H9 (cell line): ENCODE measurements at regions not wholly inside any gene's neighbourhood (a gene's known extent, or its start where the extent isn't known, plus 50 kb on each side); places are given as distances from the start of the nearest gene placed in this dataset.

ENCODE experiments used
- DNase-seq: peaks from one replicate; pipeline ENCODE4 v3.0.0-alpha.2; 2017
- H2AFZ ChIP-seq: one replicate; pipeline ENCODE4 v1.6.1; 2013; ENCODE audit warnings: mild to moderate bottlenecking, low read length, control low read depth, moderate library complexity
- H2AK5ac ChIP-seq: 2 replicates; pipeline ENCODE4 v1.6.1; 2013; ENCODE audit warnings: low read length, control low read depth, mixed read lengths; ENCODE audit not compliant: insufficient read length
- H2BK120ac ChIP-seq: one replicate; pipeline ENCODE4 v1.6.1; 2013; ENCODE audit warnings: low read depth, mild to moderate bottlenecking, low read length, control low read depth, inconsistent platforms; ENCODE audit not compliant: poor library complexity, severe bottlenecking
- H2BK12ac ChIP-seq: 2 replicates; pipeline ENCODE4 v1.6.1; 2013; ENCODE audit warnings: low read length, control low read depth, mixed read lengths, low read depth; ENCODE audit not compliant: insufficient read length
- H2BK15ac ChIP-seq: 2 replicates; pipeline ENCODE4 v1.6.1; 2013; ENCODE audit warnings: low read depth, low read length, control low read depth
- H2BK20ac ChIP-seq: one replicate; pipeline ENCODE4 v1.6.1; 2013; ENCODE audit warnings: low read depth, mild to moderate bottlenecking, low read length, control low read depth, inconsistent platforms; ENCODE audit not compliant: poor library complexity, severe bottlenecking
- H2BK5ac ChIP-seq: 2 replicates; pipeline ENCODE4 v1.6.1; 2013; ENCODE audit warnings: low read length, control low read depth, mixed read lengths; ENCODE audit not compliant: insufficient read length
- H3K14ac ChIP-seq: 2 replicates; pipeline ENCODE4 v1.6.1; 2013; ENCODE audit warnings: low read length, control low read depth; ENCODE audit not compliant: insufficient read depth
- H3K18ac ChIP-seq: 2 replicates; pipeline ENCODE4 v1.6.1; 2013; ENCODE audit warnings: low read depth, mild to moderate bottlenecking, mixed read lengths, low read length, control low read depth; ENCODE audit not compliant: insufficient read length
- H3K23ac ChIP-seq: 2 replicates; pipeline ENCODE4 v1.6.1; 2013; ENCODE audit warnings: low read length, control low read depth, mixed read lengths, low read depth; ENCODE audit not compliant: insufficient read length
- H3K23me2 ChIP-seq: 2 replicates; pipeline ENCODE4 v1.6.1; 2013; ENCODE audit warnings: low read depth, mild to moderate bottlenecking, mixed read lengths, low read length, control low read depth; ENCODE audit not compliant: insufficient read length, poor library complexity, severe bottlenecking
- H3K27ac ChIP-seq: 2 replicates; pipeline ENCODE4 v1.5.1; 2013; ENCODE audit warnings: low read length, control low read depth, mixed read lengths, low read depth; ENCODE audit not compliant: insufficient read length
- H3K27me3 ChIP-seq: 2 replicates; pipeline ENCODE4 v1.6.1; 2013; ENCODE audit warnings: low read length, control low read depth, inconsistent platforms; ENCODE audit not compliant: insufficient read depth
- H3K4ac ChIP-seq: 2 replicates; pipeline ENCODE4 v1.6.1; 2013; ENCODE audit warnings: low read depth, mild to moderate bottlenecking, control low read depth, inconsistent platforms, low read length, moderate library complexity
- H3K4me1 ChIP-seq: 2 replicates; pipeline ENCODE4 v1.6.1; 2013; ENCODE audit warnings: low read length, control low read depth, inconsistent platforms; ENCODE audit not compliant: insufficient read depth
- H3K4me2 ChIP-seq: 2 replicates; pipeline ENCODE4 v1.6.1; 2013; ENCODE audit warnings: low read length, control low read depth, mixed read lengths; ENCODE audit not compliant: insufficient read length, insufficient read depth
- H3K56ac ChIP-seq: 2 replicates; pipeline ENCODE4 v1.6.1; 2013; ENCODE audit warnings: low read depth, mild to moderate bottlenecking, mixed read lengths, low read length, control low read depth; ENCODE audit not compliant: insufficient read length
- H3K79me1 ChIP-seq: 2 replicates; pipeline ENCODE4 v1.6.1; 2013; ENCODE audit warnings: low read depth, mild to moderate bottlenecking, moderate library complexity, low read length, control low read depth, inconsistent platforms; ENCODE audit not compliant: insufficient read depth, poor library complexity, severe bottlenecking
- H3K79me2 ChIP-seq: 2 replicates; pipeline ENCODE4 v1.6.1; 2013; ENCODE audit warnings: low read length, control low read depth, inconsistent platforms; ENCODE audit not compliant: insufficient read depth
- H3K9ac ChIP-seq: 2 replicates; pipeline ENCODE4 v1.6.1; 2013; ENCODE audit warnings: low read length, control low read depth, mixed read lengths; ENCODE audit not compliant: insufficient read length; ENCODE audit errors: extremely low read depth
- H3K9me3 ChIP-seq: one replicate; pipeline ENCODE4 v1.6.1; 2013; ENCODE audit warnings: low read depth, low read length, inconsistent platforms; ENCODE audit not compliant: control insufficient read depth
- H3T11ph ChIP-seq: one replicate; pipeline ENCODE4 v1.6.1; 2013; ENCODE audit warnings: mild to moderate bottlenecking, low read length, control low read depth, inconsistent platforms
- H4K20me1 ChIP-seq: one replicate; pipeline ENCODE4 v1.6.1; 2013; ENCODE audit not compliant: control insufficient read depth, insufficient read length, insufficient read depth
- H4K5ac ChIP-seq: 2 replicates; pipeline ENCODE4 v1.6.1; 2013; ENCODE audit warnings: low read depth, mild to moderate bottlenecking, mixed read lengths, low read length, control low read depth; ENCODE audit not compliant: insufficient read length
- H4K8ac ChIP-seq: replicated peaks from 2 replicates; pipeline ENCODE4 v1.6.1; 2013; ENCODE audit warnings: low read length, control low read depth, mixed read lengths, low read depth; ENCODE audit not compliant: insufficient read length
- H4K91ac ChIP-seq: 2 replicates; pipeline ENCODE4 v1.6.1; 2013; ENCODE audit warnings: low read depth, mild to moderate bottlenecking, moderate library complexity, mixed read lengths, low read length, control low read depth; ENCODE audit not compliant: insufficient read length
- H3K27ac Mint-ChIP-seq, 3 experiments: 2 replicates in 2 of 3; 3 replicates in 1 of 3; pipeline ENCODE4 v1.8.0; 2020 to 2021; ENCODE audit warnings: mixed read lengths in 3 of 3, mild to moderate bottlenecking in 1 of 3, moderate library complexity in 1 of 3
- H3K27me3 Mint-ChIP-seq: 2 replicates; pipeline ENCODE4 v1.8.0; 2021; ENCODE audit warnings: low read depth, mild to moderate bottlenecking, moderate library complexity, mixed read lengths
- H3K36me3 Mint-ChIP-seq, 3 experiments: 2 replicates in 2 of 3; 3 replicates in 1 of 3; pipeline ENCODE4 v1.8.0; 2020 to 2021; ENCODE audit warnings: low read depth in 3 of 3, mixed read lengths in 3 of 3; ENCODE audit not compliant: insufficient read depth in 1 of 3
- H3K4me1 Mint-ChIP-seq, 2 experiments: 2 replicates each; pipeline ENCODE4 v1.8.0; 2020; ENCODE audit warnings: mixed read lengths in 2 of 2
- H3K4me3 Mint-ChIP-seq, 2 experiments: 2 replicates in 1 of 2; 3 replicates in 1 of 2; pipeline ENCODE4 v1.8.0; 2020 to 2021; ENCODE audit warnings: mild to moderate bottlenecking in 2 of 2, mixed read lengths in 2 of 2, moderate library complexity in 1 of 2
- H3K9me3 Mint-ChIP-seq, 2 experiments: 2 replicates in 1 of 2; 3 replicates in 1 of 2; pipeline ENCODE4 v1.8.0; 2020; ENCODE audit warnings: mild to moderate bottlenecking in 2 of 2, mixed read lengths in 2 of 2, moderate library complexity in 1 of 2
- WGBS: extraction: QIAGEN DNeasy Blood & Tissue Kit; methylation state at CpG from one replicate; pipeline ENCODE4 v1.1.7; 2013; ENCODE audit warnings: missing lambda C conversion rate, low lambda C conversion rate, mixed read lengths; ENCODE audit not compliant: insufficient read length; ENCODE audit errors: extremely low coverage; 5-methylcytosine and 5-hydroxymethylcytosine counted together
- TF ChIP-seq, protein P1 (sequence below): fragments of 200-600 bp; sonication (generic); conservative IDR thresholded peaks from 3 replicates; pipeline ENCODE4 v1.8.0; 2021; ENCODE audit warnings: antibody characterized with exemption, mild to moderate bottlenecking

DNA sequence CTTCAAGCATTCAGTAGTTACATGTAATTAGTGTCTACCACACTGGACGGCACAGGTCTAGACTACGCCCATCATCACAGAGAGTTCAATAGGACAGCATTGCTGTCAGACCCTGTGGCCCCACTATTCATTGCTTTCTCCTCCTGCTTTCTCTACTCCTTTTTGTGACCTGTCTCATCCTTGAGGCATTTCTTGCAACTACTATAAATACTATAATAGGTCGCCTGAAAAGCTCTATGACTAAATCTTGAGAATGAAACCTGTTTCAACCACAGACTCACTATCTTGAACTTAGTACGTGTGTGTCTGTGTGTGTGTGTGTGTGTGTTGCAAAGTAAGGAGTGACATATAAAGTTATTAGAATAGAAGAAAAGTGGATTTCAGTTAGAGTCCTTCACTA lies 252.9 kb upstream of the KLF3 start:
- Histone ChIP-seq H3K79me2 (no peaks in the 10 kb centered on the region), H3T11ph (no peak overlapping the region), H3K79me1 (no peaks in the 10 kb centered on the region), H2BK5ac (no peak overlapping the region), H3K27ac (no peak overlapping the region), H3K23me2 (no peaks in the 10 kb centered on the region), H3K9me3 (no peaks in the 10 kb centered on the region), H2BK15ac (no peak overlapping the region), H2BK120ac (no peak overlapping the region), H4K5ac (no peak overlapping the region), H3K4ac (no peak overlapping the region), H3K4me1 (peaks cover 5% of the 10 kb centered on the region; the same call in 1 of the 2 replicates), H3K23ac (no peak overlapping the region), H3K56ac (no peak overlapping the region), H3K4me2 (no peak overlapping the region), H2BK20ac (no peak overlapping the region), H2BK12ac (no peak overlapping the region), H4K91ac (no peak overlapping the region), H3K18ac (no peak overlapping the region), H3K9ac (no peak overlapping the region), H3K27me3 (no peaks in the 10 kb centered on the region), H4K8ac (no peak overlapping the region), H4K20me1 (no peaks in the 10 kb centered on the region), H2AK5ac (no peak overlapping the region), H2AFZ (no peak overlapping the region), H3K14ac (no peak overlapping the region)
- WGBS: no CpG with 5 or more reads among the region's 4 CpGs
- no peaks in the 10 kb centered on the region for H3K27me3 Mint-ChIP-seq
- H3K4me1 Mint-ChIP-seq: peaks cover 5 to 13% of the 10 kb centered on the region in 2 experiments; a peak in 3 of 4 replicates
- DNase-seq: no peak
- TF ChIP-seq, protein P1, sequence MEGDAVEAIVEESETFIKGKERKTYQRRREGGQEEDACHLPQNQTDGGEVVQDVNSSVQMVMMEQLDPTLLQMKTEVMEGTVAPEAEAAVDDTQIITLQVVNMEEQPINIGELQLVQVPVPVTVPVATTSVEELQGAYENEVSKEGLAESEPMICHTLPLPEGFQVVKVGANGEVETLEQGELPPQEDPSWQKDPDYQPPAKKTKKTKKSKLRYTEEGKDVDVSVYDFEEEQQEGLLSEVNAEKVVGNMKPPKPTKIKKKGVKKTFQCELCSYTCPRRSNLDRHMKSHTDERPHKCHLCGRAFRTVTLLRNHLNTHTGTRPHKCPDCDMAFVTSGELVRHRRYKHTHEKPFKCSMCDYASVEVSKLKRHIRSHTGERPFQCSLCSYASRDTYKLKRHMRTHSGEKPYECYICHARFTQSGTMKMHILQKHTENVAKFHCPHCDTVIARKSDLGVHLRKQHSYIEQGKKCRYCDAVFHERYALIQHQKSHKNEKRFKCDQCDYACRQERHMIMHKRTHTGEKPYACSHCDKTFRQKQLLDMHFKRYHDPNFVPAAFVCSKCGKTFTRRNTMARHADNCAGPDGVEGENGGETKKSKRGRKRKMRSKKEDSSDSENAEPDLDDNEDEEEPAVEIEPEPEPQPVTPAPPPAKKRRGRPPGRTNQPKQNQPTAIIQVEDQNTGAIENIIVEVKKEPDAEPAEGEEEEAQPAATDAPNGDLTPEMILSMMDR: no peak
- no peak overlapping the region for H3K4me3 Mint-ChIP-seq
- H3K36me3 Mint-ChIP-seq: no peaks in the 10 kb centered on the region
- no peaks in the 10 kb centered on the region for H3K9me3 Mint-ChIP-seq
- H3K27ac Mint-ChIP-seq: no peak overlapping the region
